Skeletal muscle satellite cell (primary cell): ENCODE measurements at regions not wholly inside any gene's neighbourhood (a gene's known extent, or its start where the extent isn't known, plus 50 kb on each side); places are given as distances from the start of the nearest gene placed in this dataset.
"Not testable (repeated sequence)": the region's sequence is repeated elsewhere in the genome, so short reads cannot be mapped to it uniquely, and the experiment has no call there.

Source experiments
- H3K27me3 ChIP-seq: 2 replicates; pipeline ENCODE4 v1.7.0; 2013; ENCODE audit warnings: low read length; ENCODE audit not compliant: control insufficient read depth, insufficient read depth
- H3K36me3 ChIP-seq: 2 replicates; pipeline ENCODE4 v1.7.0; 2013; ENCODE audit warnings: mild to moderate bottlenecking, control low read depth, low read length; ENCODE audit not compliant: insufficient read depth
- H3K4me1 ChIP-seq: 2 replicates; pipeline ENCODE4 v1.7.0; 2013; ENCODE audit warnings: low read length; ENCODE audit not compliant: control insufficient read depth, insufficient read depth
- H3K4me2 ChIP-seq: 2 replicates; pipeline ENCODE4 v1.7.0; 2013; ENCODE audit warnings: mild to moderate bottlenecking, low read length
- H3K4me3 ChIP-seq: 2 replicates; pipeline ENCODE4 v1.7.0; 2013; ENCODE audit warnings: low read length
- H3K9ac ChIP-seq: 2 replicates; pipeline ENCODE4 v1.7.0; 2013; ENCODE audit warnings: mild to moderate bottlenecking, low read depth, low read length, moderate library complexity
- H3K9me3 ChIP-seq: replicated peaks from 2 replicates; pipeline ENCODE4 v1.7.0; 2013; ENCODE audit warnings: mild to moderate bottlenecking, control low read depth, low read length

- Histone ChIP-seq H3K4me1 (no peaks in the 10 kb centered on the region), H3K27me3 (no peaks in the 10 kb centered on the region), H3K4me3 (no peak overlapping the region), H3K36me3 (no peaks in the 10 kb centered on the region), H3K9me3 (peaks cover 3% of the 10 kb centered on the region), H3K4me2 (no peak overlapping the region), H3K9ac (no peak overlapping the region)
These were observed 145.5 kb downstream of the SHOX start for GRCh38 chrX:776061-776460.

- H3K4me1 ChIP-seq, result no peaks in the 10 kb centered on the region
- no peak overlapping the region for H3K9ac ChIP-seq
- peaks cover 3% of the 10 kb centered on the region for H3K9me3 ChIP-seq
- H3K4me2 ChIP-seq, result no peak overlapping the region
- H3K4me3 ChIP-seq, result no peak overlapping the region
- no peaks in the 10 kb centered on the region for H3K36me3 ChIP-seq
- no peaks in the 10 kb centered on the region for H3K27me3 ChIP-seq
These were observed 143.9 kb downstream of the SHOX start for GRCh38 chrX:774536-774935.

GRCh38 chrX:773292-774025 is 142.9 kb downstream of the SHOX start:
- Histone ChIP-seq H3K4me2 (no peak overlapping the region), H3K36me3 (no peaks in the 10 kb centered on the region), H3K9me3 (peaks cover 3% of the 10 kb centered on the region), H3K4me1 (no peaks in the 10 kb centered on the region), H3K4me3 (no peak overlapping the region), H3K9ac (no peak overlapping the region), H3K27me3 (no peaks in the 10 kb centered on the region)

DNA sequence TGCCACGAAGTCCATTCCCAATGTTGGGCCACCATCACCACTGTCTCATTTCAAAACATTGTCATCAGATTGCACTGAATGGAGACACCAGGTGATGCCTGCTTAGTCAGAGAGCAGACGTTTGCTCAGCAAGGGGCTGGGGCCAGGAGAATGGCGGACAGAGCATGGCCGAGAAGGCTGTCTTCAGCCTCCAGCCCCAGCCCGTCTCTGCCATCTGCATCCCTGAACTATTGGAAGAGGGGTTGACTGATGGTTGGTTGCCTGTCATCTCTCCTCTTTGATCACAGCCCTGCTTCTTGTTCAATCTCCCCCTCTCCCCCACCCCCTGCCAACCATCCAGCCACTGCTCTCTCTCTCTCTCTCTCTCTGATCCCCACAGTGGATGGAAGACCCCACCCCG is 140.9 kb downstream of the SHOX start:
- peaks cover 7% of the 10 kb centered on the region for H3K9me3 ChIP-seq
- H3K27me3 ChIP-seq, result no peaks in the 10 kb centered on the region
- H3K4me1 ChIP-seq, result no peaks in the 10 kb centered on the region
- H3K36me3 ChIP-seq, result no peaks in the 10 kb centered on the region
- H3K4me3 ChIP-seq, result no peak overlapping the region
- H3K9ac ChIP-seq, result no peak overlapping the region
- H3K4me2 ChIP-seq, result no peak overlapping the region

DNA sequence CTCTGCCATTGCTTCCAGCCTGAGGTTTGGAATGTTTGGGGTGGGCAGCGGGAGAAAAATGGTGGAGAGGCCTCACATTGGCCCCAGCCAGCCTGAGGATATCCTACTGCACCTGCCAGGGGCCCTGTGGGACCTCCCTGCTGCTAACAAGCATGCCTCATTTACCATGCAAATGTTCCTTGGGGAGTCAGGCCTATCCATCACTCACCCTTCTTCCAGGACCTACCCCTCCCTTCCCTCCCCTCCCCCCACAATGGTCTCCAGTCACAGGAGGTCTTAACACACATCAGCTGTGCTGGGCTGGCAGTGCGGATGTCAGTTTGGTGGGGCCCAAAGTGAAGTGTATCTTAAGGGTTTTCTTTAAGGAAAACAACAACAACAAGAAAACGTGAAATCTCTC is 139.2 kb downstream of the SHOX start:
- Histone ChIP-seq H3K36me3 (no peaks in the 10 kb centered on the region), H3K4me3 (no peak overlapping the region), H3K27me3 (no peaks in the 10 kb centered on the region), H3K4me1 (no peaks in the 10 kb centered on the region), H3K9me3 (peaks cover 5% of the 10 kb centered on the region), H3K4me2 (no peak overlapping the region), H3K9ac (no peak overlapping the region)

GRCh38 chrX:768596-768995 is 138.0 kb downstream of the SHOX start:
- no peak overlapping the region for H3K9ac ChIP-seq
- no peaks in the 10 kb centered on the region for H3K36me3 ChIP-seq
- H3K4me3 ChIP-seq, result no peak overlapping the region
- H3K9me3 ChIP-seq, result peaks cover 5% of the 10 kb centered on the region
- H3K4me1 ChIP-seq, result no peaks in the 10 kb centered on the region
- H3K4me2 ChIP-seq, result no peak overlapping the region
- H3K27me3 ChIP-seq, result no peaks in the 10 kb centered on the region

- Histone ChIP-seq H3K4me1 (no peaks in the 10 kb centered on the region), H3K27me3 (no peaks in the 10 kb centered on the region), H3K4me3 (no peak overlapping the region), H3K36me3 (no peaks in the 10 kb centered on the region), H3K9me3 (no peaks in the 10 kb centered on the region), H3K9ac (no peak overlapping the region), H3K4me2 (no peak overlapping the region)
These were observed 128.3 kb downstream of the SHOX start for GRCh38 chrX:758917-759316.

- Histone ChIP-seq H3K9me3 (peaks cover 8% of the 10 kb centered on the region), H3K4me2 (no peak overlapping the region), H3K4me1 (no peaks in the 10 kb centered on the region), H3K27me3 (no peaks in the 10 kb centered on the region), H3K9ac (no peak overlapping the region), H3K4me3 (no peak overlapping the region), H3K36me3 (no peaks in the 10 kb centered on the region)
These were observed 120.2 kb downstream of the SHOX start for GRCh38 chrX:750812-751211.

GRCh38 chrX:750263-750662 is 119.7 kb downstream of the SHOX start:
- no peak overlapping the region for H3K4me2 ChIP-seq
- peaks cover 13% of the 10 kb centered on the region for H3K9me3 ChIP-seq
- H3K9ac ChIP-seq, result no peak overlapping the region
- no peaks in the 10 kb centered on the region for H3K27me3 ChIP-seq
- no peaks in the 10 kb centered on the region for H3K4me1 ChIP-seq
- no peak overlapping the region for H3K4me3 ChIP-seq
- H3K36me3 ChIP-seq, result no peaks in the 10 kb centered on the region

DNA sequence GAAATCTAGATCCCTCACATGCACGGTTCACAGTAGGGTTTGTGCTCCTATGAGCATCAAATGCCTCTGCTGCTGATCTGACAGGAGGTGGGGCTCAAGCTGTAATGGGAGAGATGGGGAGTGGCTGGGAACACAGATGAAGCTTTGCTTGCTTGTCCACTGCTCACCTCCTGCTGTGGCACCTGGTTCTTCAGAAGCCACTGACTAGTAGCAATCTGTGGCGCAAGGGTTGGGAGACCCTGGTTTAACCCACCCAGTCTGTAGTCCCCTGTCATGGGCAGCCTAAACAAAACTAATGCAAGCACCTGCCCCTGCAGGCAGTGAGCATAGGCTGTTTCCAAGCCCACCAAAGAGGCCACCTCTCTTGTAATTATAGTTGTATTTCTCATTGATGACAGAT is 116.6 kb downstream of the SHOX start:
- Histone ChIP-seq H3K9me3 (peaks cover 21% of the 10 kb centered on the region), H3K9ac (no peak overlapping the region), H3K4me1 (no peaks in the 10 kb centered on the region), H3K4me3 (no peak overlapping the region), H3K36me3 (no peaks in the 10 kb centered on the region), H3K4me2 (no peak overlapping the region), H3K27me3 (no peaks in the 10 kb centered on the region)

DNA sequence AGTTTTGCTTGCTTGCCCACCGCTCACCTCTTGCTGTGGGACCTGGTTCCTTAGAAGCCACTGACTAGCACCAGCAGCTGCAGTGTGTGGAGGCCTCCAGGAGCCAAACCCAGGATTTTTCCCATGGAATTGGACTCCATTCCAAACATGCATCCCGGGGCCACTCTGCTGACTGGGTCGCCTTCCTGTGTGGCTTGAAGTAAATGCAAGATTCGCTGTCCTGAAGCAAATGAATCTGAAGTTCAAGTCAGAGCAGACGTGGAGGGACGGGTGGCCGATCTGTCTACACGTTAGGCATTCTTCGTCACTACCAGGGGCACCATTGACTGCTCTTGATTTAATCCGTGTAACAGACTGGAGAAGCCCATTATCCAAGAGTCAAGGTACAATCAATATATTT is 109.0 kb downstream of the SHOX start:
- Histone ChIP-seq H3K4me3 (no peak overlapping the region), H3K9ac (no peak overlapping the region), H3K36me3 (no peaks in the 10 kb centered on the region), H3K4me2 (no peak overlapping the region), H3K4me1 (no peaks in the 10 kb centered on the region), H3K27me3 (no peaks in the 10 kb centered on the region), H3K9me3 (peaks cover 11% of the 10 kb centered on the region)

- H3K36me3 ChIP-seq, H3K4me1 ChIP-seq, H3K9ac ChIP-seq, H3K4me3 ChIP-seq, H3K9me3 ChIP-seq, H3K27me3 ChIP-seq, H3K4me2 ChIP-seq: not testable (repeated sequence)
These were observed 106.4 kb downstream of the SHOX start for GRCh38 chrX:737021-737420.
